ENCODE measurements at regions not wholly inside any gene's neighbourhood (a gene's known extent, or its start where the extent isn't known, plus 50 kb on each side); places are given as distances from the start of the nearest gene placed in this dataset.
A peak's percentile ranks its signal among the peaks of the same experiment; 100 is the strongest.
"Not testable (repeated sequence)": the region's sequence is repeated elsewhere in the genome, so short reads cannot be mapped to it uniquely, and the experiment has no call there.

DNA sequence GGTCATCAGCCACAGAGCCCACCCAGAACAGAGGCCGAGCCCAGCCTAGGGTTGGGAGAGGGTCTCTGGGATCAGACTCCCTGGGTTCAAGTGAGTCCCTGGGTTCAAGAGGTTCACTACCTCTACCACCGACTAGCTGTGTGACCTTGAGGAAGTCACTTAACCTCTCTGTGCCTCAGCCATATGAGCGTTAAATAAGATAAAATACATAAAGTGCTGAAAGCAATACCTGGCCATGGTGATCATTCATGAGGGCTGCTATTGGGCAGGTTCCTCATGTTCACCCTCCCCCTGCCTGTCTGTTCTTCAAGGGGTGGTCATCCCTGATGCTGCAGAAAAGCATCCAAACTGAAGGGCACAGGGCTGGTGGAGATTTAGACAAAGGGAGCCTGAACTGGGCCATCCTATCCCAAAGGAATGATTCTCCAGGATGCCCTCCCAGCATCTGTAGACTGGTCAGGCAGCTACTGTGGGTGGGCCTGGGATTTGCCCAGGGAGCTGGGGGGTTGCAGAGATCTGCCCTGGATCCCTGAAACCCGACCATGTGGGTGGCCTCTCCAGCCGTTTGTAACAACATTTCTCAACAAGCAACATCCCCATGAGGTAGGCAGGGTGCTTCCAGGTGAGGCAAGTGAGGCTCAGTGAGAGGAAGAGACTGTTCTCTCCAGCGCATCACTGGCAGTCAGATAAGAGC lies 196.6 kb downstream of the MATN1 start:
- in situ Hi-C loops (cut with MboI; ENCODE audit: low sequenced_read_pairs in 4 of 4) (no loop called here), intact Hi-C loops (cut with DNase I; ENCODE audit: low total_unique reads) (loop anchor here (2.0 to 10.0 kb wide), 5 partner anchors 190 to 1288 kb away; partner anchors contain the start of gene FABP3)
- Histone ChIP-seq H3K4me3 (no peak overlapping the region), H3K27me3 (no peaks in the 10 kb centered on the region), H3K27ac (peak overlapping the region; percentile 89 to 99 (median 93)), H3K4me1 (peaks cover 51 to 53% of the 10 kb centered on the region in 2 donors), H3K36me3 (no peaks in the 10 kb centered on the region), H3K9me3 (no peaks in the 10 kb centered on the region)
- DNase-seq (peak in 1 of 2 donors; percentile 50), ATAC-seq (no peak)
- no peak for TF ChIP-seq POLR2A (IDR thresholded peaks at IDR 0.05)
- TF ChIP-seq, protein P1, sequence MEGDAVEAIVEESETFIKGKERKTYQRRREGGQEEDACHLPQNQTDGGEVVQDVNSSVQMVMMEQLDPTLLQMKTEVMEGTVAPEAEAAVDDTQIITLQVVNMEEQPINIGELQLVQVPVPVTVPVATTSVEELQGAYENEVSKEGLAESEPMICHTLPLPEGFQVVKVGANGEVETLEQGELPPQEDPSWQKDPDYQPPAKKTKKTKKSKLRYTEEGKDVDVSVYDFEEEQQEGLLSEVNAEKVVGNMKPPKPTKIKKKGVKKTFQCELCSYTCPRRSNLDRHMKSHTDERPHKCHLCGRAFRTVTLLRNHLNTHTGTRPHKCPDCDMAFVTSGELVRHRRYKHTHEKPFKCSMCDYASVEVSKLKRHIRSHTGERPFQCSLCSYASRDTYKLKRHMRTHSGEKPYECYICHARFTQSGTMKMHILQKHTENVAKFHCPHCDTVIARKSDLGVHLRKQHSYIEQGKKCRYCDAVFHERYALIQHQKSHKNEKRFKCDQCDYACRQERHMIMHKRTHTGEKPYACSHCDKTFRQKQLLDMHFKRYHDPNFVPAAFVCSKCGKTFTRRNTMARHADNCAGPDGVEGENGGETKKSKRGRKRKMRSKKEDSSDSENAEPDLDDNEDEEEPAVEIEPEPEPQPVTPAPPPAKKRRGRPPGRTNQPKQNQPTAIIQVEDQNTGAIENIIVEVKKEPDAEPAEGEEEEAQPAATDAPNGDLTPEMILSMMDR (IDR thresholded peaks at IDR 0.05 in 4 of 5, conservative IDR thresholded peaks at IDR 0.05 in 1 of 5) = no peak

DNA sequence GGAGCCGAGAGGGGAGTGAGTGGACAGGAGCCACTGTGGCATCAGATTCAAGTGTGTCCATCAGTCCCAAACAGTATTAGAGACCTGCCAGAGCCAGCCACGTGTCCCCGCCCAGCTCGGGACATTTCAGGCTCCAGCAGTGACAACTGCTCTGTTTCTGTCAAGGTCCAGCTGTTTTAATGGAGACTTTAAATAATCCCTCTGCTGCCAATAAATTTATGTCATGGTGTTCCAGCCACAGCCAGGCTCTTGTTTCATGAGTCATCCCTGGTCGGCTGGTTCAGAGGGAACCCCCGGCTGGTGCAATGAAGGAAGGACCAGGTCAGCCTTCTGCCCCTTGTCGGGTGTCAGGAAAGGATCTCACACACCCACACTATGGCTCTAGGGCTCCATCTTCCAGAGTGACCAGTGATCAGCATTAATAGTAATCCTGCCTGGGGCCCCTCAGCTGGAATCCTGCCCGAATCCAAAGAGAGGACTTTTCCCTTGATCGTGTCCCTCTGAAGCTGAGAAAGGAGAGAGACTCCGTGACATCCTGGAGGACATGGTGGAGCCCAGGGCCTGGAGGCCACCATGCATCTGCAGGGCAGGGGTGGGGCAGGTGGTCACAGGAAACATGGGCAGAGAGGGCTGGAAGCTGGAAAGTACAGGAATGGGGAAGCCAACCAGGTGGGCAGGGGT lies 197.3 kb downstream of the MATN1 start:
- Histone ChIP-seq H3K27ac (peak overlapping the region; percentile 89 to 99 (median 93)), H3K4me3 (no peak overlapping the region), H3K9me3 (no peaks in the 10 kb centered on the region), H3K4me1 (peaks cover 57 to 59% of the 10 kb centered on the region in 2 donors), H3K36me3 (no peaks in the 10 kb centered on the region), H3K27me3 (no peaks in the 10 kb centered on the region)
- intact Hi-C loops (cut with DNase I; ENCODE audit: low total_unique reads) = loop anchor here (2.0 to 10.0 kb wide), 5 partner anchors 189 to 1287 kb away; partner anchors contain the start of gene FABP3
- DNase-seq (peak; percentile 89 to 94), ATAC-seq (peak; percentile 50 to 53)
- peak; percentile 45 to 73 for TF ChIP-seq POLR2A (IDR thresholded peaks at IDR 0.05)
- TF ChIP-seq, protein P1 (IDR thresholded peaks at IDR 0.05 in 4 of 5, conservative IDR thresholded peaks at IDR 0.05 in 1 of 5) = peak in 1 of 5 experiments; percentile 16
- in situ Hi-C loops (cut with MboI; ENCODE audit: low sequenced_read_pairs in 4 of 4) = no loop called here

DNA sequence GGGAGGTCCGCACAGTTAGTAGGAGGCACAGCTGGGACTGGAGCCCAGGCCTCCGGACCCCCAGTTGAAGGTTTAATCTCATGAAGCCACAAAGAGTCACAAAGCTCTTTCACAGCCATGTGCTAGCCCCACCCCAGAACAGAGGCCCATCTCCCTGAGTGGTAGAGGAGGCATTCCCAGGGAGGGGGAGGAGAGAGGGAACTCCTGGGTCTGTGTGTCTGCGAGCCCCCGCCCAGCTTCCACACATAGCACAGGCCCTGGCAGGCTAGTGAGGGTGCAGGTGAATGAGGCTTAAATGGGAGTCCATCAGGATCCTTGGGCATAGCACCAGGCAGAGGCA lies 197.8 kb downstream of the MATN1 start:
- Histone ChIP-seq H3K36me3 (no peaks in the 10 kb centered on the region), H3K27me3 (no peaks in the 10 kb centered on the region), H3K9me3 (no peaks in the 10 kb centered on the region), H3K4me1 (peaks cover 60 to 61% of the 10 kb centered on the region in 2 donors), H3K27ac (peak overlapping the region; percentile 89 to 99 (median 93)), H3K4me3 (no peak overlapping the region)
- TF ChIP-seq, protein P1 (IDR thresholded peaks at IDR 0.05 in 4 of 5, conservative IDR thresholded peaks at IDR 0.05 in 1 of 5) = no peak
- TF ChIP-seq POLR2A (IDR thresholded peaks at IDR 0.05) = no peak
- DNase-seq (no peak), ATAC-seq (peak in 1 of 2 donors; percentile 2)
- in situ Hi-C loops (cut with MboI; ENCODE audit: low sequenced_read_pairs in 4 of 4) = no loop called here
- intact Hi-C loops (cut with DNase I; ENCODE audit: low total_unique reads) = loop anchor here (5.0 to 10.0 kb wide), 2 partner anchors 847 to 951 kb away; partner anchors contain the start of gene FABP3

DNA sequence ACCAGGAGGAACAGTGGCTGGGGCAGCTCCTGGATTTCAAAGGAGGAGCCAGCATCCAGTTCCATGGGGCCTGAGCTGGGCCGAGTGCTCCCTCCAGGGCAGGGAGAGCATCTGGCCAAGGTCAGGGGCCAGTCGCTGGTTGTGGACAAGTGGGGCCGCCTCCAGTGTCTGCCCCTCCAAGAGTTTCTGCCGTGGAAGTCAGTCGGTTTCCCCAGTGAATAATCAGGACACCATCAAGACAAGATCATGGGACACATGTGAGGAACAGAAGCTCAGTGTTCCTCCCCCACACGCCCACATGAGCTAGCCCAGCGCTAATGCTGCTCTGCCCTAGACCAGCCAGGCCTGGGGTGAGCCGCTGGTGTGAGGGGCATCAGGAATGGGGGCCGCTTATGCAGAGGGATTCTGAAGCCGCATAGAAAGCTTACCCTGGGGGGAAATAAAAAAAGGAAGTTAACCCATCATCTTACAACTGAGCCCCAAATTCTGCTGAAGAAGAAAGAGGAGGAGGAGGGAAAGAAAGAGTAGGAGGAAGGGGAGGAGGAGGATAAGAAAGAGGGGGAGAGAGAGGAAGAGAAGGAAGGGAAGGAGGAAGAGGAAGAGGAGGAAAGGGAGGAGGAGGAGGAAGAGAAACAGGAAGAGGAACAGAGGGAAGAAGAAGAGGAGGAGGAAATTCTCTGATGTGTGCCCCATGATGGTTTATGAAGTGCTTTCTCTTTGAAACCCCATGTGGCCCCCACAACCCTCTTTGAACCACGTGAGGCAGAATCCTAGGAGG lies 198.4 kb downstream of the MATN1 start:
- intact Hi-C loops (cut with DNase I; ENCODE audit: low total_unique reads) = loop anchor here (5.0 to 10.0 kb wide), 5 partner anchors 143 to 1343 kb away; partner anchors contain the start of genes FABP3 and SRSF4
- DNase-seq (peak in 1 of 2 donors; percentile 54), ATAC-seq (no peak)
- in situ Hi-C loops (cut with MboI; ENCODE audit: low sequenced_read_pairs in 4 of 4) = no loop called here
- Histone ChIP-seq H3K27ac (peak overlapping the region; percentile 89 to 99 (median 93)), H3K4me3 (no peak overlapping the region), H3K27me3 (no peaks in the 10 kb centered on the region), H3K9me3 (no peaks in the 10 kb centered on the region), H3K36me3 (no peaks in the 10 kb centered on the region), H3K4me1 (peaks cover 60 to 61% of the 10 kb centered on the region in 2 donors)
- TF ChIP-seq, protein P1 (IDR thresholded peaks at IDR 0.05 in 4 of 5, conservative IDR thresholded peaks at IDR 0.05 in 1 of 5) = no peak
- no peak for TF ChIP-seq POLR2A (IDR thresholded peaks at IDR 0.05)

DNA sequence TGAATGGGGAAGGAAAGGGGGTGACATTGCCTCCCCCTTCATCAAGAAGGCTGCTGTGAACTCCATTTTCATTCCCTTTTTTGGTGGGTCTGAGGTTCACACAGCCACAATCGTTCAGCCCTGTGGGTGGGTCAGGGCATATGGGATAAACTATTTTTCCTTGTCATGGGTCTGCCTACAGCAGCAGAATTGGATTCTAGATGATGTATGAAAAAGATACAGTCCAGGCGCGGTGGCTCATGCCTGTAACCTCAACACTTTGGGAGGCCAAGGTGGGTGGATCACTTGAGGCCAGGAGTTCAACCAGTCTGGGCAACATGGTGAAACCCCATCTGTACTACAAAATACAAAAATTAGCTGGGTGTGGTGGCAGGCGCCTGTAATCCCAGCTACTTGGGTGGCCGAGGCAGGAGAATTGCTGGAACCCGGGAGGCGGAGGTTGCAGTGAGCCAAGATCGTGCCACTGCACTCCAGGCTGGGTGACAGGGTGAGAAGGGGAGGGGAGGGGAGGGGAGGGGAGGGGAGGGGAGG lies 199.3 kb downstream of the MATN1 start:
- intact Hi-C loops (cut with DNase I; ENCODE audit: low total_unique reads) = loop anchor here (5.0 to 10.0 kb wide), 4 partner anchors 142 to 1342 kb away; partner anchors contain the start of gene SRSF4
- H3K9me3 ChIP-seq; H3K4me3 ChIP-seq; in situ Hi-C loops (cut with MboI; ENCODE audit: low sequenced_read_pairs in 4 of 4); H3K27me3 ChIP-seq; H3K36me3 ChIP-seq; ATAC-seq: not testable (repeated sequence)
- peaks cover 60 to 61% of the 10 kb centered on the region in 2 donors for H3K4me1 ChIP-seq
- peak overlapping the region; percentile 86 to 99 (median 92) for H3K27ac ChIP-seq
- DNase-seq = peak in 1 of 2 donors; percentile 15

Measured in gastrocnemius medialis (tissue), 4 donors.